ENCODE measurements at regions not wholly inside any gene's neighbourhood (a gene's known extent, or its start where the extent isn't known, plus 50 kb on each side); places are given as distances from the start of the nearest gene placed in this dataset.

DNA sequence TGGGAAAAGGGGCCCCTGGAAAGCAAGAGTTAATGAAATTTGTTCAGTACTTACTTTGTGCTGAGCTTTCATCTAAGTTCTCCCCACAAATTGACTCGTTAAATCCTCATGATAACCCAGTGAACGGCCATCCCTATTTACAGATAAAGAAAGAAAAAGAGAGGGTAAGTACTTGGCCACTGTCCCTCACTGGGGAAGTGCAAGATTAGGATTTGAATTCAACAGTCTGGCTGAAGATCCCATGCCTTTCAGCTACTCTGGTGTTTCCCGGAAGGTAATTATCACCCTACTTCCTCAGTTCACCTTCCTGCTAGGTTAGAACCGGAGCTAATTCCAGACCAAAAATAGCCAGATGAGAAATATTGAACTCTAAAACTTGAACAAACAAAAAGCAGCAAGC is 269.2 kb upstream of the TLE4 start:
- Histone ChIP-seq H3K36me3 (no peaks in the 10 kb centered on the region), H3K27ac (no peak overlapping the region), H3K27me3 (no peaks in the 10 kb centered on the region), H3K4me3 (no peak overlapping the region), H3K9me3 (no peaks in the 10 kb centered on the region), H3K4me1 (no peaks in the 10 kb centered on the region)
- in situ Hi-C loops (cut with MboI; ENCODE audit: low sequenced_read_pairs in 4 of 4) (no loop called here), intact Hi-C loops (cut with DNase I; ENCODE audit: low total_unique reads) (no loop called here)
- ATAC-seq = no peak
- no peak for TF ChIP-seq POLR2A (IDR thresholded peaks at IDR 0.05)
- TF ChIP-seq, protein P1, sequence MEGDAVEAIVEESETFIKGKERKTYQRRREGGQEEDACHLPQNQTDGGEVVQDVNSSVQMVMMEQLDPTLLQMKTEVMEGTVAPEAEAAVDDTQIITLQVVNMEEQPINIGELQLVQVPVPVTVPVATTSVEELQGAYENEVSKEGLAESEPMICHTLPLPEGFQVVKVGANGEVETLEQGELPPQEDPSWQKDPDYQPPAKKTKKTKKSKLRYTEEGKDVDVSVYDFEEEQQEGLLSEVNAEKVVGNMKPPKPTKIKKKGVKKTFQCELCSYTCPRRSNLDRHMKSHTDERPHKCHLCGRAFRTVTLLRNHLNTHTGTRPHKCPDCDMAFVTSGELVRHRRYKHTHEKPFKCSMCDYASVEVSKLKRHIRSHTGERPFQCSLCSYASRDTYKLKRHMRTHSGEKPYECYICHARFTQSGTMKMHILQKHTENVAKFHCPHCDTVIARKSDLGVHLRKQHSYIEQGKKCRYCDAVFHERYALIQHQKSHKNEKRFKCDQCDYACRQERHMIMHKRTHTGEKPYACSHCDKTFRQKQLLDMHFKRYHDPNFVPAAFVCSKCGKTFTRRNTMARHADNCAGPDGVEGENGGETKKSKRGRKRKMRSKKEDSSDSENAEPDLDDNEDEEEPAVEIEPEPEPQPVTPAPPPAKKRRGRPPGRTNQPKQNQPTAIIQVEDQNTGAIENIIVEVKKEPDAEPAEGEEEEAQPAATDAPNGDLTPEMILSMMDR (IDR thresholded peaks at IDR 0.05 in 4 of 5, conservative IDR thresholded peaks at IDR 0.05 in 1 of 5) = no peak
- DNase-seq = no peak

- in situ Hi-C loops (cut with MboI; ENCODE audit: low sequenced_read_pairs in 4 of 4) (no loop called here), intact Hi-C loops (cut with DNase I; ENCODE audit: low total_unique reads) (no loop called here)
- TF ChIP-seq, protein P1 (IDR thresholded peaks at IDR 0.05 in 4 of 5, conservative IDR thresholded peaks at IDR 0.05 in 1 of 5) = no peak
- no peak for TF ChIP-seq POLR2A (IDR thresholded peaks at IDR 0.05)
- H3K27ac ChIP-seq = no peak overlapping the region
- no peaks in the 10 kb centered on the region for H3K4me1 ChIP-seq
- H3K36me3 ChIP-seq = no peaks in the 10 kb centered on the region
- no peaks in the 10 kb centered on the region for H3K27me3 ChIP-seq
- H3K9me3 ChIP-seq = no peaks in the 10 kb centered on the region
- ATAC-seq (no peak), DNase-seq (no peak)
- no peak overlapping the region for H3K4me3 ChIP-seq
Measured at GRCh38 chr9:79308012-79308411, 263.8 kb upstream of the TLE4 start.

GRCh38 chr9:79312686-79313421 is 258.9 kb upstream of the TLE4 start:
- no peak for TF ChIP-seq POLR2A (IDR thresholded peaks at IDR 0.05)
- TF ChIP-seq, protein P1 (IDR thresholded peaks at IDR 0.05 in 4 of 5, conservative IDR thresholded peaks at IDR 0.05 in 1 of 5) = no peak
- Histone ChIP-seq H3K36me3 (no peaks in the 10 kb centered on the region), H3K4me3 (no peak overlapping the region), H3K27ac (no peak overlapping the region), H3K27me3 (no peaks in the 10 kb centered on the region), H3K4me1 (no peaks in the 10 kb centered on the region), H3K9me3 (no peaks in the 10 kb centered on the region)
- DNase-seq = no peak
- intact Hi-C loops (cut with DNase I; ENCODE audit: low total_unique reads) (no loop called here), in situ Hi-C loops (cut with MboI; ENCODE audit: low sequenced_read_pairs in 4 of 4) (no loop called here)
- no peak for ATAC-seq

DNA sequence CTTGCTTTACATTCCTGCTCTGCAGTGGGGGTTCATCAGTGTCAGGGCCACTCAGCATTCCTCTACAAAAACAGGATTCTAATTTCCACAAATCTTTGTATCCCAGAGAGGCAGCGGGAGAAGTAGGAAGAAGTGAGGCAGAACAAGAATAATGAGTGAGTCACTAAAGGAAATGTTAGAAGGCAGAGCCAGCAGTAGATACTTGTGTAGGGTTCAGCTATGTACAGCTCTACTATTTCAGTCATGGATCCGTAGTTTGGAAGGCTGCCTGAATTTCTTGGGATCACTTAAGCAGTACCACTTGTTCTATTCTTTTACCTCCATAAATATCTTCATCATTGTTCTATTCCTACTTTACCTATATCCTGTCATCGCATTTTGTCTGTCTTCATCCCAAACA is 246.3 kb upstream of the TLE4 start:
- H3K27me3 ChIP-seq = no peaks in the 10 kb centered on the region
- intact Hi-C loops (cut with DNase I; ENCODE audit: low total_unique reads) = no loop called here
- in situ Hi-C loops (cut with MboI; ENCODE audit: low sequenced_read_pairs in 4 of 4) = no loop called here
- ATAC-seq = no peak
- TF ChIP-seq, protein P1 (IDR thresholded peaks at IDR 0.05 in 4 of 5, conservative IDR thresholded peaks at IDR 0.05 in 1 of 5) = no peak
- TF ChIP-seq POLR2A (IDR thresholded peaks at IDR 0.05) = no peak
- DNase-seq = no peak
- no peak overlapping the region for H3K27ac ChIP-seq
- no peaks in the 10 kb centered on the region for H3K4me1 ChIP-seq
- H3K4me3 ChIP-seq = no peak overlapping the region
- H3K36me3 ChIP-seq = no peaks in the 10 kb centered on the region
- no peaks in the 10 kb centered on the region for H3K9me3 ChIP-seq

DNA sequence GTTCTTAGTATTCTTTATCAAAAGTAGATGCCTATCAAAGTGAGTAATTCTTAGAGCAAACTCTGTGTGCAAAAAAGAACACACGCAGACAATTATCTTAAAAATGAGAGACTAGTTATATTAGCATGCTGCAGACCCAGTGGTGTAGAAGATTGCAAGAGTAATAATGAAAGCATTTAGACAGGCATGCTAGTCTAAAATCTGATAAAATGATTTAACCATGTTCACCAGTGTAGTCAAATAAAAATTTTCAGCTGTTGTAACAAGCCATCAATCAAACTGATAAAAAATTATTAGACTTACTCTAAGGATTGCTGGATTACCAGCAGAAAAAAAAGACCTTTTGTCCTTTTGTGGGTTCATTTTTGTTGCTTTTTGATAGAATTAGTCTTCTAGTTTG is 241.9 kb upstream of the TLE4 start:
- no peak for ATAC-seq
- H3K4me3 ChIP-seq = no peak overlapping the region
- no peak for TF ChIP-seq POLR2A (IDR thresholded peaks at IDR 0.05)
- TF ChIP-seq, protein P1 (IDR thresholded peaks at IDR 0.05 in 4 of 5, conservative IDR thresholded peaks at IDR 0.05 in 1 of 5) = no peak
- no peak for DNase-seq
- no peaks in the 10 kb centered on the region for H3K9me3 ChIP-seq
- intact Hi-C loops (cut with DNase I; ENCODE audit: low total_unique reads) = no loop called here
- no peaks in the 10 kb centered on the region for H3K27me3 ChIP-seq
- H3K36me3 ChIP-seq = no peaks in the 10 kb centered on the region
- H3K27ac ChIP-seq = no peak overlapping the region
- in situ Hi-C loops (cut with MboI; ENCODE audit: low sequenced_read_pairs in 4 of 4) = no loop called here
- H3K4me1 ChIP-seq = no peaks in the 10 kb centered on the region

All from gastrocnemius medialis (tissue), 4 donors.